GM08714 (cell line): ENCODE measurements at regions not wholly inside any gene's neighbourhood (a gene's known extent, or its start where the extent isn't known, plus 50 kb on each side); places are given as distances from the start of the nearest gene placed in this dataset.
"Not testable (repeated sequence)": the region's sequence is repeated elsewhere in the genome, so short reads cannot be mapped to it uniquely, and the experiment has no call there.

Experiments used
- H3K4me3 ChIP-seq: fragments of 200-500 bp; sonication (Bioruptor generic); 2 replicates; pipeline ENCODE4 v1.5.1; 2014; ENCODE audit warnings: mild to moderate bottlenecking, low read length, inconsistent platforms
- ZNF274 ChIP-seq: IDR thresholded peaks from 2 replicates; pipeline ENCODE4 v1.6.1; 2012; ENCODE audit warnings: mild to moderate bottlenecking, low read depth, low read length

- TF ChIP-seq ZNF274 = no peak
- H3K4me3 ChIP-seq = no peak overlapping the region
These were observed 246.6 kb upstream of the B3GAT1 start for GRCh38 chr11:134658481-134659225.

- TF ChIP-seq ZNF274 = no peak
- no peak overlapping the region for H3K4me3 ChIP-seq
These were observed 245.6 kb upstream of the B3GAT1 start for GRCh38 chr11:134657631-134658030.

GRCh38 chr11:134656861-134657540 is 245.0 kb upstream of the B3GAT1 start:
- TF ChIP-seq ZNF274 = no peak
- no peak overlapping the region for H3K4me3 ChIP-seq

GRCh38 chr11:134656086-134656840 is 244.2 kb upstream of the B3GAT1 start:
- H3K4me3 ChIP-seq = not testable (repeated sequence)

- no peak overlapping the region for H3K4me3 ChIP-seq
- TF ChIP-seq ZNF274 = no peak
These were observed 243.3 kb upstream of the B3GAT1 start for GRCh38 chr11:134655189-134655989.

- TF ChIP-seq ZNF274 = no peak
- H3K4me3 ChIP-seq = no peak overlapping the region
These were observed 242.3 kb upstream of the B3GAT1 start for GRCh38 chr11:134654161-134654915.

GRCh38 chr11:134652586-134653255 is 240.7 kb upstream of the B3GAT1 start:
- no peak overlapping the region for H3K4me3 ChIP-seq
- no peak for TF ChIP-seq ZNF274

- no peak for TF ChIP-seq ZNF274
- no peak overlapping the region for H3K4me3 ChIP-seq
These were observed 235.2 kb upstream of the B3GAT1 start for GRCh38 chr11:134647066-134647743.

- no peak overlapping the region for H3K4me3 ChIP-seq
- TF ChIP-seq ZNF274 = no peak
These were observed 234.5 kb upstream of the B3GAT1 start for GRCh38 chr11:134646561-134646960.

- H3K4me3 ChIP-seq = no peak overlapping the region
- no peak for TF ChIP-seq ZNF274
These were observed 233.5 kb upstream of the B3GAT1 start for GRCh38 chr11:134645576-134645975.

- no peak overlapping the region for H3K4me3 ChIP-seq
- TF ChIP-seq ZNF274 = no peak
These were observed 232.7 kb upstream of the B3GAT1 start for GRCh38 chr11:134644476-134645456.
